GM21360 (cell line): ENCODE measurements at regions not wholly inside any gene's neighbourhood (a gene's known extent, or its start where the extent isn't known, plus 50 kb on each side); places are given as distances from the start of the nearest gene placed in this dataset.

Experiments used
- ATAC-seq: cut with Tn5 transposase; IDR thresholded peaks from one replicate; pipeline ENCODE4 v1.9.1; 2021; ENCODE audit warnings: mild to moderate bottlenecking, moderate library complexity; ENCODE audit not compliant: unreplicated experiment

GRCh38 chr10:128902031-128902710, 564.9 kb upstream of the MGMT start:
- no peak for ATAC-seq

- ATAC-seq = no peak
These were observed 559.7 kb upstream of the MGMT start for GRCh38 chr10:128907155-128907941.

DNA sequence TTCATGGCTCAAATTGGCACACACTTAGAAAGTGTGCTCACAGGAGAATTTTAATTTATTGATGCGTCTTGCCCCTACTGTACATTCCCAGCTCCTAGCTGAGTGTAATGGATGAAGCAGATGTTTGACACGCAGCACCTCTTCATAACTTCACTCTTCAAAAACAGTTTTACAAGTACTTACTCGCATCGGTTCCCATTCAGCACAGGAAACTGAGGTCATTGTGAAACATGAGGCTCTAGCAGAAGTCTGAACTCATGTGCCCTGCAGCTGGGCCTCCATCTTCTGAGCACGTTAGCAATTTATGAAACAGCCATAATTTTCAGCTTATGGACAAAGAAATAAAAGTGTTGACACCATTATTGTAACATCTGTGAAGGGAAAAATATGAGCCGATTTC, 558.9 kb upstream of the MGMT start:
- no peak for ATAC-seq

- no peak for ATAC-seq
These were observed 558.5 kb upstream of the MGMT start for GRCh38 chr10:128908499-128908898.

DNA sequence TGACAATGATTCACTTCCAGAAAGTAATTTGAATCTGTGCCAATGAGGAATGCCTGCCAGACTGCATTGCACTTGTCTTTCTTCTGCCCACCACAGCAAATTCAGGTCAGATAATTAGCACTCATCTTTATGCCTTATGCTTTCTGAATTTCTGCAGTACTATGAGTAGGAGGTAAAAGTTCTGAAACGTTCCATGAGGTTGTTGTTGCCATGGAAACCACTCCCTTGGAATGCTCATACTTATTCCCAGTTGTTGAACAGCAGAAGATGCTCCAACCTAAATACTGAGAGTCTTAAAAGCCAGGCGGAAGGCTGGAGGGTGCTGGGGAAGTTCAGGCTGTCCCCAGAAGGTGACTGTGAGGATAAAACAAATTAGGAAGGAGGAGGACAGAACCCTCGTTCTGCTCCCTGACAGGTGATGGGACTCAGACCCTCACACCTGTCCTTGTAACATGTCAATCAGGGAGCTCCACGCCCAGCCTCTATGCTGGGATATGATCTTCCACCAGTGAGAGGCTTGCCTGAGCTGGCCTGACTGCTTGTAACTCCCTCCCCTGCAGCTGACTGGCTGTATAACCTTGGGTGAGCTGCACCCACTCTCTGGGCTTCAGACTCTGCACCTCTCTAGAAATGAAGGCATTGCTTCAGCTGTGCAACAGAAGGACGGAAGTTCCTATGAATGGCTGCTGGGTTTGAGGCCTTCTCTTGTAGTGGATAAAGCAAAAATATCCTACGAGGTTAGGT, 554.3 kb upstream of the MGMT start:
- ATAC-seq = no peak

DNA sequence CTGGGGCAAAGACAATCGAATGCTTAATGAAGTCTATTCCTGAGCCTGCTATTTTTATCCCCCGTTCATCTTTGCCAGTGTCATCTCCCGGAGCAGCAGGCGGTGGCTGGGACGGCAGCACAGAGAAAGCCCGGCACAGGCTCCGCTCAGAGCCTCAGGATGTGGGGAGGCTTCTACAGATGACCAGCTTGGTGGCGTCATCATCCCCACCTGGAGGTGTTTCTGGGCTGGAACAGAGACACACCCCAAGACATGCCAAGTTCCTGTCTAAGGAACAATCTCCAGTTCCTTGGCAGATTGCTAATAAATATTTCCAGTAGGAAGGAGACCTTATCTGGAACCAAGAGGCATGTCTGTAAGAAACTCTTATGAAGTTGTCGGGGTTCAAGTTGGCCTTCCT, 552.4 kb upstream of the MGMT start:
- no peak for ATAC-seq

DNA sequence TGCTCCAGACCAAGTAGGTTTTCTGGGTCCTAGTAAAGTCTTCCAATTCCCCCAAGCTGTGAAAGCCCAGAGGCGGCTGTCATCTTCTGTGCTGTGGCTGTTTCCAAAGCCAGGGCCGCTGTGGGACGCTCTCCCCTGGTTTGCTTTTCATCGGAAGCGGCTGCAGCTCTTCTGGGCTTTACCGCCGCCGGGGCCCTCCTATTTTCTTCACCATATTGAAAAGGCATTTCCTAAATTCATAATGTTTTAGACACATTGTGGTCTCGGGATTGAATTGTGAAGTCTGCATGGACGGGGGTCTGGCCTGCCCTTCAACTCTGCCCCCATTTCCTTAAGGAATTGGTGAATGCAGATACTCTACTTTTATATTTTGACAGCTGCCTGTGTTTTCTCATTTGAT, 551.4 kb upstream of the MGMT start:
- ATAC-seq = no peak

- ATAC-seq = no peak
These were observed 550.7 kb upstream of the MGMT start for GRCh38 chr10:128916383-128916782.

GRCh38 chr10:128921389-128922022, 545.5 kb upstream of the MGMT start:
- ATAC-seq = no peak

GRCh38 chr10:128922172-128922571, 544.9 kb upstream of the MGMT start:
- no peak for ATAC-seq

- no peak for ATAC-seq
These were observed 544.3 kb upstream of the MGMT start for GRCh38 chr10:128922619-128923196.

- no peak for ATAC-seq
These were observed 542.1 kb upstream of the MGMT start for GRCh38 chr10:128924918-128925317.

DNA sequence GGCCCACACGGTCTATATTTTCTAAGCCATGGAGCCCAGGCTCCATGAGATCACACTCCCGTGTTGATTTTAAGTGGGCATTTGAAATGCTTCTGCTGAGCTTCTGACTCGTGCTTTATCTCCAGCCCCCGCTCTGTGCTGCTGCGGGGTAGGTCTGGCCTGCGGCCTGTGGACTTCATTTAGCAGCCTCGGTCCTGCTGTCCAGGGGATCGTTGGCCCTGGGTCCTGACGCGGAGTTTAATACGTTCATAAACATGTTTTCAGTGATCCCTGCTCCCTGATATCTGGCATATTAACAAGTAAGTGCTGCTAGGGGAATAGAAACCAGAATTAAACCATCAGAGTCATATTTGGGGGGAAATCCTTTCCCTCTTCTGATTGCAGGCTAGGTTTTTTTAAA, 540.3 kb upstream of the MGMT start:
- no peak for ATAC-seq

GRCh38 chr10:128927497-128928161, 539.4 kb upstream of the MGMT start:
- ATAC-seq = no peak

DNA sequence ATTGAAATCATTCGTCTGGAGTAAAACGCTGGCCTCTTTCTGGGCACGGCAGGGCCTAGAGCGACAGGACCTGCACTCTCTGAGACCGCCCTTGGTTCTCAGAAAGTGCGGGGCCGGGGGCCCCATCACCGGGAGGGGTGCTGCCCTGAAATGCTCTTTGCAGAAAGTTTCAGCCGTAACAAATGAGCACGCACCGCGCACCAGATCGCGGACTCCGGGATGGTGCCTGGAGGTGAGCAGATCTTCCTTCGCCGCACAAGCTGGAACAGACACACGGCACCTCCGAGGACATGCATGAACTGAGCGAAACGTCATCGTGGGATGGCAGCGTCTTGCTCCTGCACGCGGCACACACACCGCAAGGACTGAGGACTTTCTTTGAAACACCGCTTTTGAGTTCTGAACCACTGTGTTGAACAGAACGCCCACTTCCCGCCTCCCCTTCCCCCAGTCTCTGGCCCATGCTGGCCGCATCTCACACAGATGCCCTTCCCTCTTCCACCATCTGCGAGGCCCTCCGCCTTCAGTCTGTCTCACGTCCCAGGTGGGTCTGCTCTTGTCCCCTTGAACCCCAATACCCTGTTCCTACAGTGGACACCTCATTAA, 538.7 kb upstream of the MGMT start:
- no peak for ATAC-seq

- ATAC-seq = no peak
These were observed 537.9 kb upstream of the MGMT start for GRCh38 chr10:128929131-128929530.

- no peak for ATAC-seq
These were observed 537.3 kb upstream of the MGMT start for GRCh38 chr10:128929767-128930166.

GRCh38 chr10:128930515-128930914, 536.5 kb upstream of the MGMT start:
- ATAC-seq = no peak

- ATAC-seq = no peak
These were observed 534.8 kb upstream of the MGMT start for GRCh38 chr10:128932071-128932820.
